HG03196 (cell line): ENCODE measurements at regions not wholly inside any gene's neighbourhood (a gene's known extent, or its start where the extent isn't known, plus 50 kb on each side); places are given as distances from the start of the nearest gene placed in this dataset.
A peak's percentile ranks its signal among the peaks of the same experiment; 100 is the strongest.
"Not testable (repeated sequence)": the region's sequence is repeated elsewhere in the genome, so short reads cannot be mapped to it uniquely, and the experiment has no call there.

Experiments
- ATAC-seq: cut with Tn5 transposase; IDR thresholded peaks from one replicate; pipeline ENCODE4 v1.9.1; 2021; ENCODE audit not compliant: unreplicated experiment

- ATAC-seq, result peak; percentile 89
Measured at GRCh38 chr10:84012831-84013458, 126.4 kb upstream of the GHITM start.

DNA sequence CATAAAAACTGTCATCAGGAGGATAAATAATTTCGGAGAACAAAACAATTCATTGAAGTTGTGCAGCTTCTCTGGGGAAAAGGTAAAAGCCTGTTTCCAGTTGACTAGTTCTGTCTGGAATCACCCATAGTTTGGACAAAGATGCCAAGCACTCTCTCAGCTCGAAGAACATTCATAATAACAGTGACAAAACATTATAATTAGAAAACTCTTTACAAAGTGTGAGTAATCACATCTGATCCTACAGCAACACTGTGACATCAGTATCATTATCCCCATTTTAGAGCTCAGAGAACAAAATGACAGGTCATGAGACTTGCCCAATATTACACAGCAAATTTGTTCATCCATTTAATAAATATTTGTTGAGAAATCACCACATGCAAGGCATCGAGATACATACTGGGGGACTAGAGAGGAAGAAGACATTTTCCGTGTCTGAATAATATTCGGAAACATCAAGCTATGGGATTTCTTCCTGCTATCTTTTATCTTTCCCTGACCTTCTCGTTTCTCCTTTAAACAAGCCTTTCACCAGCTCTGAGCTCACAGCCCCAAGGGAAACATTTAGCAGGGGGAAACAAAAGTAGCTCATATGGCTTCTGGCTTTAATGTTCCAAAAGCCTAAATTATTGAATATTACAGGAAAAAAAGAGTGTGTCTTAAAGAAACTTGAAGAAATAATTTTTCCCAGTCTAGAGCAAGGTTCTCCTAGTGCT is 123.3 kb upstream of the GHITM start:
- ATAC-seq, result no peak

DNA sequence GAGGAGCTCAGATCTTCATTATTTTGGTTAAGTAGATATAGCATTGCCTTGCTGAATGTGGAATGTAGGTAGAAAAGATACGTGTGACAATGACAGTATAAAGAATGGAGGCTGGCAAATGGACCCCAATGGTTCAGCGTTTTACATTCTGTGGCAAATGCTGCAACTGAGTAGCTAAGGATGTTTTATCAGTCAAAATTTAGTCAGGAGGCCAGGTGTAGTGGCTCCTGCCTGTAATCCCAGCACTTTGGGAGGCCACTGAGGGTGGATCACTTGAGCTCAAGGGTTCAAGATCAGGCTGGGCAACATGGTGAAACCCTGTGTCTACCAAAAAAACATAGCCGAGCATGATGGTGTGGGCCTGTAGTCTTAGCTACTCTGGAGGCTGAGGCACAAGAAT is 120.5 kb upstream of the GHITM start:
- ATAC-seq, result no peak

GRCh38 chr10:84019854-84020458 is 119.4 kb upstream of the GHITM start:
- ATAC-seq, result not testable (repeated sequence)

- no peak for ATAC-seq
Measured at GRCh38 chr10:84026821-84027257, 112.5 kb upstream of the GHITM start.

DNA sequence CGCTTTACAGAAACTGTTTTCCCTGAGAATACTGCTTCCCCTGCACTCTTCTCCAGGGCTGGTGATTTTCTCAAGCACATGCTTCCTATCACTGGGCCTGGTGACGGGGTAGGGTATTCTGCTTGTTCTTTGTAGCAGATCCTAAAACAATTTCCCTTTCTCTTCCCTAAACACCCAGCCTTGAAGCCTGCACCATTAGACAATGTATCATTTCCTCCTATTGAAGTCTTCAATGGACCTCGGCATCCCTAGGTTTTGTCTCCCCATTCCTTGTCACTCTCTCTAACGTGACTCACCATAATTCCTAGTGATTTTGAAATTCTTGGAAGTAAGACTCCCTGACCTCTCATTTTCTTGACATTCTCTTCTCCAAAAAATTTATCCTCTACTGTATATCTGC is 109.5 kb upstream of the GHITM start:
- no peak for ATAC-seq

GRCh38 chr10:84038035-84038434 is 101.3 kb upstream of the GHITM start:
- no peak for ATAC-seq

DNA sequence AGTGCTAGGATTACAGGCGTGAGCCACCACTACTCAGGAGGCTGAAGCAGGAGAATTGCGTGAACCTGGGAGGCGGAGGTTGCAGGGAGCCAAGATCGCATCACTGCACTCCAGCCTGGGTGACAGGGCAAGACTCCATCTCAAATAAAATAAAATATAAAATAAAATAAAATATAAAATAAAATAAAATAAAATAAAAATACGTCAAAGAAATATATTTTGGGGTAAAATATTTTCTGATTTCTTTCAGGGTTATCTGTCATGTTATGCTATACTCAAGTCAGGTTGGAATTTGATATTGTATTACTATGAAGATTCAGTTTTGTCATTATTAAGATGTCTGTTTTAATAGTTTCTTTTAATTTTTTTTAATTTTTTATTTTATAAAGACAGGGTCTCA is 99.4 kb upstream of the GHITM start:
- no peak for ATAC-seq

DNA sequence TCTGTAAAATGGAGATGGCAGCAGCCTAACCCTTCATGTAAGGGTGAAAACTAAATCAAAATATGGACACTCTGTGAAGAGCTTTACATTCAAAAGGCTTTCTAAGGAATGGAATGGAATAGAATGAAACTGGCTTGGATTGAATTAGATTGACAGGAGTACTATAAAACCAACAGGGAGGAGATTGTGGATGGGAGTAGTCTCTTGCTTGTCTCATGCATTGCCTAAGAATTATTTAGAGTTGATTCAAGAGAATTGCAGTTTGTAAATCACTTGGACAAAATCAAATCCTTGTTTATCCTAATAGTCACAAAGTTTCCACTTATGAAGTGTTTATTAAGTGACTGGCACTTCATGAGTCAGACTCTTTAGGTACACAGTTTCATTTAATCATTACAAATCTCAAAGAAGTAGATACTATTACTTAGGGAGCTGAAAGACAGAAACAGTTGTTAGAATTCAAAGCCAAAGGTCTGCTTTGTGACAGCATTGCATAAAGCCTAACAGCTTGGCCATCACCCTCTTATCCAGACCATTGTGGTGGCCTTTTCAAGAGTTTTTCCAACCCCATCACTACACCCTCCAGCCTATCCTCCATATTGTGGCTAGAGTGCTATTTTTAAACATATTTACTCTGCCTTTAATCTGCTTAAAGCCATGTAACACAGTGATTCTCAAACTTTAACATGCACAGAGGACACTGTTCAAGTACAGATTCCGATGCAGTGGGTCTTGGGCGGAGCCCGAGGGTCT is 91.9 kb upstream of the GHITM start:
- ATAC-seq, result no peak

GRCh38 chr10:84049645-84050011 is 89.7 kb upstream of the GHITM start:
- no peak for ATAC-seq

DNA sequence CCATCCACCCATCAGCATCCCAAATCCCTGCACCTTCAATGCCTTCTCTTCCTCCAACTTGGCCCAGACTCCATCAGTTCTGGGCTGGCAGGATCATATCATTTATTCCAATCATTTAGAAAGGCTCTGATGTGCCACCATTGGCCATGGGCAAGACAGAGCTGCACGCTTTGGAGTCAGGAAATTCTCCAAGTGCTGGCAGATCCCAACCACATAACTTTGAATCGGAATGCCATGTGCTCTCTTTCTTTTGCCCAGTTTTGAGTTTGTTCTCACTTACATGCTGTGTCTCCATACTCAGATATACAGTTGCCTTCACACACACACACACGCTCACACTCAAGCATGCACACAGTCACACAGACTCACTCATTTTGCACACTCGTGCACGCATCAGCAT is 85.7 kb upstream of the GHITM start:
- no peak for ATAC-seq

DNA sequence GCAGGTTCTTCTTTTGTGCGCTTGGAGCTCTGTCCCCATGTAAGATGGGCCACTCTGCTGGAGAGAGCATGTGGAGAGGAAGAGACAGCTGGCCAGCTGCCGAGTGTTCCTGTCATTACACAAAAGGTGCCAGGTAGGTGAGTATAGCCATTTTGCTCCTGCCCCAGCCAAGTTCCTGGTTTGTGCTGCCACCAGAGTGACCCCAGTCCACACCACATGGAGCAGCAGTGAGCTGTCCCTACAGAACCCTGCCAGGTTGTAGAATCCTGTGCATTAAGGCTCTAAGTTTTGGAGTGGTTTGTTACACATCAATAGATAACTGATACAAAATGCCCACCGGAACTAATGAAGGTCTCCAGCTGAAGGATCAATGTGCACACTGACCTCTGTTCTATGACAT is 84.6 kb upstream of the GHITM start:
- ATAC-seq, result no peak

DNA sequence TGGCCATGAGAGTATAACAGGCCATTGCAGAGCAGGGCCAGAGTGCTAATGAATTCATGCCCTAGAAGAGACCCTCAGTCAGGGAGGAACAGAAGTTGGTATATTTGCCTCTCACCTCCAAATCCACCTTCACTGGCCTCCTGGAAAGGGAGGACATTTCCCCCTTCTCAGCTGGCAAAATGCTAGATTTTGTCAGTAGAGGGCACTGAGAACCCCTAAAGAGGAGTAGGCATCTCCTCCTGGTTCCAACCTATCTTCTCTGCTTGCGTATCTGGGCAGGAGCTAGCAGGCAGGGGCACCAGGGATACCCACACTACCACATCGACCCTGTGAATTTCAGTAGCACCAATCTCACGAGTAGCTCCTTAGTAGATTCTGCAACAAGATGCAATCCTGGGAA is 79.8 kb upstream of the GHITM start:
- no peak for ATAC-seq

DNA sequence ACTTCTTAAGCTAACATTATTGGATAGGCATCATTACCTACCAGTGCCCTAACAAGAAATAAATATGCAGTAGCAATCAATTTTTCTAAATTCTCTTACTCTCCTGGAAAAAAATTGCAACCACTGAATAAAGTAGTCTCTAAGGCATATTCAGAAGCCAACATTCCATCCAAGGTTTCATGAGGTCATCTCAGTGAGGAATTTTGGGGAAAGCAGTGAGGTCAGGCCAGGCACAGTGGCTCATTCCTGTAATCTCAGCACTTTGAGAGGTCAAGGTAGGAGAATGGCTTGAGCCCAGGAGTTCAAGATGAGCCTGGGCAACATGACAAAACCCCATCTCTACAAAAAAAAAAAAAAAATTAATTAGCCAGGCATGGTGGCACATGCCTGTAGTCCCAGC is 75.9 kb upstream of the GHITM start:
- no peak for ATAC-seq

DNA sequence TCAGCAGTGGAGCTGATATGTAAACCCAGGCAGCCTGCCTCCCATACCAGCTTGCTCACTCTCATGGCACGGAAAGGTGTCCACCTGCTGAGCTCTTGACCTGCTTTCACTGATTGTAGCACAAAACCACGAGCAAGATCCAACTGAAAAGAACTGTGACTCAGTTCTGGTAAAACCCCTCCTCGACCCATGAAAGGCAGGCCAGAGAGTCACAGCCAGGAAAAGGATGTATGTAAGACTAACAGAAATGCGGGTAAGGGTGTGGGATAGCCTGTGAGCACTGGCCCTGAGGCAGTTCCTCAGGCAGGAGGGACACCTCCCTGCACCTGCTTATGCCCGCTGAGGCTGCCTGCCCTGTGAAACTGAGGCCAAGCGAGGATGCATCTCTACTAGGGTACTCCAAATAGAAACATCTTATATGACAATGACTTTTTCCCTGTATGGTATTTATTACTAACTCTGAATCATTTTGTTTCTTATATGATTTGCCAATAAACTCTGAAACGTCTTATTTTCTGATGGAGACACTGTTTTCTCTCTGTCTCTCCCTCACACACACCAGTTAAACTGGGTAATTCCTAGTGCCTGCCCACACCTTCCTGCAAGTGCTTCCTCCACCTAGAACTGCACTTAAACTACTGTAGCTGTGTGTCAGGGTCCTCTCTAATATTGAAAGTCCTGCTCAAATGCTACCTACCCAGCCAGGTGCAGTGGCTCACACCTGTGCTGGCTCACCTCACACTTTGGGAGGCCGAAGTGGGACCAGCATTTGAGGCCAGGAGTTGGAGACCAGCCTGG is 73.3 kb upstream of the GHITM start:
- no peak for ATAC-seq

GRCh38 chr10:84074521-84074920 is 64.8 kb upstream of the GHITM start:
- ATAC-seq, result no peak

- ATAC-seq, result no peak
Measured at GRCh38 chr10:84075226-84076046, 63.9 kb upstream of the GHITM start.

- ATAC-seq, result no peak
Measured at GRCh38 chr10:84076047-84076388, 63.3 kb upstream of the GHITM start.

DNA sequence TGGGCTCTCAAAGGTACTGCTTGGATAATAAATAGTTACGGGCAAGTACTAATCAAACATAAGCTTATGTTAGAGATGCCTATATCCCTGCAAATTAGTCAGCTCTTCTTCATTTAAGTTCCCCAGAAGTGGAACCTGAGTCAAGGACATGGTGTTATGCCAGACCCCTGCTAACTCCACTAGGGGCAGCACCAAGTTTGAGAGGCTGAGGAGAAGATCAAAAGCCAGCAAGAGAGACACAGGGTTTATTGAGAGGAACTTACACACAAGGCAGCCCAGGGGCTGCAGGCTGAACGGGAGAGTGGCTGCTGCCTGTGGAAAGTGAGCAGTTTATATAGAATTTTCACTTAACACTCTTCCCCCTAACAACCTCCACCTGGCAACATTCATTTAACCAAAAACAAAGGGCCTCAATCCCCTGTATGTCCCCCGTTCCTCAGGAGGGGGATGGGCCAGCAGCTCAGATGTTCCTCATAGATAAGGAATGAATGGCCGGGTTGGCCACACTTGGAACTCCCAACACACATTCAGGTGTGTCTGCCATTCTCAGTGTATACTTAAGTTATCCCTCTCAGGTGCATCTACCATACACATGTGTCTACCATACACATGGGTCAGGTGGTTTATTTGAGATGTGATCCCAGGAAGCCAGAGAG is 62.6 kb upstream of the GHITM start:
- ATAC-seq, result no peak

GRCh38 chr10:84077768-84078167 is 61.5 kb upstream of the GHITM start:
- no peak for ATAC-seq
